Ovary (tissue), 7 donors: ENCODE measurements at regions not wholly inside any gene's neighbourhood (a gene's known extent, or its start where the extent isn't known, plus 50 kb on each side); places are given as distances from the start of the nearest gene placed in this dataset.

Source experiments
- DNase-seq, 5 donors: peaks; one replicate each; pipeline ENCODE4 v3.0.0-alpha.2; 2019 to 2020
- H3K27ac ChIP-seq, 2 donors: fragments of 200-600 bp; one replicate each; pipeline versions ENCODE4 v1.5.1 to v1.8.0; 2019 to 2022
- H3K27me3 ChIP-seq: fragments of 200-600 bp; one replicate; pipeline ENCODE4 v1.8.0; 2022
- H3K36me3 ChIP-seq: fragments of 200-600 bp; sonication (generic); one replicate; pipeline ENCODE4 v1.5.1; 2019
- H3K4me1 ChIP-seq: one replicate; pipeline ENCODE4 v1.8.1; 2013; ENCODE audit warnings: mild to moderate bottlenecking, moderate library complexity; ENCODE audit not compliant: insufficient read depth
- H3K4me3 ChIP-seq: fragments of 200-600 bp; sonication (generic); one replicate; pipeline ENCODE4 v1.5.1; 2017
- H3K9me3 ChIP-seq, 2 donors: fragments of 200-600 bp in 1 of 2; sonication (generic) in 1 of 2; one replicate each; pipeline versions ENCODE4 v1.5.1 to v1.8.1; 2013 to 2019; ENCODE audit warnings: mild to moderate bottlenecking in 1 of 2, moderate library complexity in 1 of 2
- CTCF ChIP-seq, 3 donors: fragments of 450-650 bp in 2 of 3; fragments of 200-600 bp in 1 of 3; IDR thresholded peaks; one replicate each; pipeline versions ENCODE4 v1.5.1 to v1.8.0; 2016 to 2022; ENCODE audit warnings: antibody characterized with exemption in 3 of 3, mild to moderate bottlenecking in 1 of 3
- EP300 ChIP-seq: sonication (generic); formaldehyde crosslinking; IDR thresholded peaks from one replicate; pipeline ENCODE4 v1.6.1; 2017; ENCODE audit warnings: antibody characterized with exemption
- POLR2A ChIP-seq: fragments of 450-650 bp; IDR thresholded peaks from one replicate; pipeline ENCODE4 v1.6.1; 2017; ENCODE audit warnings: antibody characterized with exemption, mild to moderate bottlenecking, moderate library complexity
- whole genome bisulfite sequencing, 3 donors: extraction: QIAGEN DNeasy Blood & Tissue Kit in 1 of 3; methylation state at CpG; one replicate each; pipeline versions ENCODE4 v1.1.5 to v1.1.7; 2013 to 2017; 5-methylcytosine and 5-hydroxymethylcytosine counted together
- intact Hi-C, 4 donors: fragments of 100-400 bp; cut with DNase I; formaldehyde crosslinking; loops; one replicate each; pipeline versions ENCODE4 v1.11.0 to v1.15.1; 2022 to 2023
- donor health status: DM: no; HTN: no; CAD: no; lungs with moderate emphysema.
- donor health status: DM: no; HTN: no; CAD: no.
- donor health status: Bipolar disorder and iron deficiency.
- donor health status: DM: no; HTN: no; CAD: no.
- donor health status: DM: yes; HTN: yes; CAD: no.

DNA sequence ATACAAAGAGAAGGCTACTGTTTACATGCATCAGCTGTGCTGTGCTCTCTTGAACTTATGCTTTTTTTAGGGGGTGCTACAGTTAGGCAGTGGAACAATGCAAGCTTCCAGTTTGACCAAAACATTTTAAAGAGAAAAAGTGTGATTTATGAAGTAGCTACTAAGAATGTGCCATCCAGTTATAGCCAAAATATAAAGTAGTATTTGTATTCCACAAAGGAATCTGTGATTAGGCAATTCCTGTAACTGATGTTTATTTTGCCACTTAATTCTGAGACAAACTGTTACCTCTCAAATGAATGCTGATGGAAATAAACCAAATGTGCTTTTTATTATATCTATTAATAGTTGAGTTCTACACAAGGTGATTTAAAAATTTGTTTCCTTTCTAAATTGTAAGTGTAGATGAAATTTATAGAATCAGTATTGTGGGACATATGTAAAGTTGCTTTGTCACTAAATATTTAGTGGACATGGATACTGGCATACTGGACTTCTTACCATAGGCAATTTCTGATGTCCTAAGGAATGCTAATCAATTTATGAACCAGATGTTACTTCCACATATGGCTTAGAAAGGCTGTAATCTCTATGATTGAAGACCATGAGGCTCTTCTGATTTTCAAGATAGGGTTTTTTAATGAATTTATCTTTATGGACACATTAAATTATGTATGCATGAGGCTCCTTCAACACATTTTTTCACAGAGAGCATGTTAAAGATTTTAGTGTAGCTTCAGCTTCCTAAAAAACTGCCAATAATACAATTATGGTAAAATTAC is 410.2 kb downstream of the PRR16 start:
- Histone ChIP-seq H3K36me3 (no peaks in the 10 kb centered on the region), H3K27me3 (no peaks in the 10 kb centered on the region), H3K4me3 (no peak overlapping the region), H3K9me3 (no peaks in the 10 kb centered on the region), H3K4me1 (no peaks in the 10 kb centered on the region), H3K27ac (no peak overlapping the region)
- TF ChIP-seq POLR2A (no peak), EP300 (no peak), CTCF (IDR thresholded peaks at IDR 0.05) (no peak)
- DNase-seq, result no peak
- intact Hi-C loops, result no loop called here

GRCh38 chr5:120882038-120882775 is 418.1 kb downstream of the PRR16 start:
- TF ChIP-seq POLR2A, result no peak
- no peak for TF ChIP-seq EP300
- TF ChIP-seq CTCF (IDR thresholded peaks at IDR 0.05), result no peak
- H3K27ac ChIP-seq, result no peak overlapping the region
- H3K36me3 ChIP-seq, result no peaks in the 10 kb centered on the region
- H3K4me3 ChIP-seq, result no peak overlapping the region
- DNase-seq, result no peak
- H3K4me1 ChIP-seq, result no peaks in the 10 kb centered on the region
- H3K9me3 ChIP-seq, result no peaks in the 10 kb centered on the region
- no peaks in the 10 kb centered on the region for H3K27me3 ChIP-seq
- intact Hi-C loops, result no loop called here
- WGBS, 3 donors, result 76 to 88% (median 78%) methylated on average over 4 of the region's 4 CpGs

DNA sequence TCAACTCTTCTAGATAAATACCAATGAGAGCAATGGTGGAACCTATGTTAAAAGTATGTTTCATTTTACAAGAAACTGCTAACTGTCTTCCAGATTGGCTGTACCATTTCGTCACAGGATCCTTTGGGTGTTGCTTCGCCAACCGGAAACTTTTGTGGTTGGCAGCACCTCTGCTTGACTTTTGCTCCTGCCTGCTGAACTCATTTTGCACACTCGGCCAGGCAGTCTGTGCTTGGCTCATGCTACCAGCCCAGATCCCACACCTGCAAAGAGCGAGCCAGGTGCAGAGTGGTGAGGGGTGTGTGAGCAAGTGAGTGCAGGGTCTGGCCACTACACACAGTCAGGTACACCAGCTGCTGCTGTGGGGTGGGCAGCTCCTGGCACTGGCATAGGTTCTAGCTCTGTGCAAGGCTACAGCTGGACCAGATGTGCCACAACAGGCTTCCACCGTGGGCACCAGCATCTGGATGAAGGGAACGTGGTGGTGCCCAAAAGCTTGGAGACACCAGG is 422.3 kb downstream of the PRR16 start:
- WGBS, 3 donors, result 88 to 93% (median 90%) methylated on average over 6 to 7 of the region's 7 CpGs

GRCh38 chr5:120895660-120896059 is 431.6 kb downstream of the PRR16 start:
- no peak for TF ChIP-seq EP300
- no peak for TF ChIP-seq POLR2A
- TF ChIP-seq CTCF (IDR thresholded peaks at IDR 0.05), result no peak
- Histone ChIP-seq H3K9me3 (no peaks in the 10 kb centered on the region), H3K4me1 (no peaks in the 10 kb centered on the region), H3K27me3 (no peaks in the 10 kb centered on the region), H3K4me3 (no peak overlapping the region), H3K36me3 (no peaks in the 10 kb centered on the region), H3K27ac (no peak overlapping the region)
- DNase-seq, result no peak
- intact Hi-C loops, result no loop called here
- 70 to 87% (median 79%) methylated on average over 2 of the region's 2 CpGs for WGBS, 3 donors

More for the DNA sequence above, 422.3 kb downstream of the PRR16 start:
- intact Hi-C loops, result no loop called here
- Histone ChIP-seq H3K36me3 (no peaks in the 10 kb centered on the region), H3K4me1 (no peaks in the 10 kb centered on the region), H3K4me3 (no peak overlapping the region), H3K9me3 (no peaks in the 10 kb centered on the region), H3K27ac (no peak overlapping the region), H3K27me3 (no peaks in the 10 kb centered on the region)
- no peak for DNase-seq
- TF ChIP-seq POLR2A, result no peak
- TF ChIP-seq CTCF (IDR thresholded peaks at IDR 0.05), result no peak
- no peak for TF ChIP-seq EP300
